ENCODE measurements at regions not wholly inside any gene's neighbourhood (a gene's known extent, or its start where the extent isn't known, plus 50 kb on each side); places are given as distances from the start of the nearest gene placed in this dataset.

- no peak for DNase-seq (ENCODE audit: low spot score)
These were observed 467.9 kb upstream of the AUTS2 start for GRCh38 chr7:69130396-69130795.

GRCh38 chr7:69134316-69134715, 464.0 kb upstream of the AUTS2 start:
- no peak for DNase-seq (ENCODE audit: low spot score)

DNA sequence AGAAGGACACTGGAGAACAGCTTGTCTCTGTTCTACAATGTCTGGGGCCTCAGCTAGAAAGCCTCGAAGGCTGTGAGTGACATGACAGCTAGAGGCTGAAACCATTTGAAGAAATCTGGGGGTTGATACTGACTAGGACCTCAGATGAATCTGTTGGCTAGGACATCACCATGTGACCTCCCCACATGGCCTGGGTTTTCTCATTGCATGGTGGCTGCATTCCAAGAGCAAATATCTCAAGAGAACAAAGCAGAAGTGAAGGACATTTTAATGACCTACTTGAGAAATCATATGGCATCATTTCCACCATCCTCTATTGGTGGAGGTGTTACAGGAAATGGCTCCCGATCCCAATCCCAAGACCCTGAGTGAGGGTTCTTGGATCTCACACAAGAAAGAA, 450.6 kb upstream of the AUTS2 start:
- no peak for DNase-seq (ENCODE audit: low spot score)

GRCh38 chr7:69149804-69150782, 448.2 kb upstream of the AUTS2 start:
- DNase-seq (ENCODE audit: low spot score): no peak

GRCh38 chr7:69162326-69162725, 435.9 kb upstream of the AUTS2 start:
- no peak for DNase-seq (ENCODE audit: low spot score)

- no peak for DNase-seq (ENCODE audit: low spot score)
These were observed 435.2 kb upstream of the AUTS2 start for GRCh38 chr7:69162931-69163670.

- no peak for DNase-seq (ENCODE audit: low spot score)
These were observed 431.2 kb upstream of the AUTS2 start for GRCh38 chr7:69166979-69167516.

DNA sequence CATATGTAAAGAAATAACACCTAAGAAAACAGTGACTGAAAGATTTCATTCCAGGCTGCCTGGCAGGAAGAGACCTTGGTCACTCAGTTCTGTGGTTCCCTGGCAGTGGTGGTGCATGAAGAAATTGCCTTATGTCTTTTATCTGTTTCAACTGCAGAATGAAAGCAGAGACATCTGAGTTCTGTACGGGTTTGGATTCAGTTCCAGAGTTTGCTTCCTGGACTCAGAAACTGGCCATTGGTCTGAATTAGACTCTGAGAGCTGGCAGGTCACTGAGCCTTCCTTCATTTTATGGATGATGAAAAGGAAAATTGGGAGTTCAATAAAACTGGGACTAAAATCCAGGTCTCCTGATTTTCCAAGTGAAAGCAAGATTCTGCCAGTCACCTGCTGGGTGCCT, 428.9 kb upstream of the AUTS2 start:
- no peak for DNase-seq (ENCODE audit: low spot score)

DNA sequence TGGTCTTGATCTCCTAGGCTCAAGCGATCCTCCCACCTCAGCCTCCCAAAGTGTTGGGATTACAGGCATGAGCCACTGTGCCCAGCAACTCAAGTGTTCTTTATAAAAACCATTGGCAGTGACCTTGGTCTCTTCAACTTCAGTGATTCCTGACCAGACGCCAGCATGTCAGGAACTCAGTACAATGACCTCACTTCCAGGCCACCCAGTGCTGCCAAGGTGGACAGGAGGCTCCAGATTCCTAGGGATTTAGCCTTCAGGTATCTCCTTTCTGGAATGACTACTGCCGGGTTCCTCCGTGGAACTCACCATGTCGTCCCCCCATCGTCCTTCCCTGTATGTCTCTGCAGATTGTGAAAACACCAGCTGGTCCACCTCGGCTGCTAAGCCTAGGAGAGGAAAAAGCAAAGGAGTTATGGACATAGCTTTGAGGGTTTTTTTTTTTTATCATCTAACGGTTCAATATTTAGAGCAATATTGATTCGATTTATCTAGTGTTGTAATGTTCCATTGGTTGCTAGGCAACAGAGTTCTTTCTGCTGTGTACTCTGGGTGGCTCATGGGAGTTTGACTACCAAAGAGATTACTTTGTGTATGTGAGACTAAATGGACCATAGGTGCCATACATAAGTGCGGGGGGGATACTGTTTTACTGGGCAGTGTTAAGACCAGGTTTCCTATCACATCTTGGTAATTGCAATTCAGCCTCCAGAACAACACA, 425.8 kb upstream of the AUTS2 start:
- no peak for DNase-seq (ENCODE audit: low spot score)

DNA sequence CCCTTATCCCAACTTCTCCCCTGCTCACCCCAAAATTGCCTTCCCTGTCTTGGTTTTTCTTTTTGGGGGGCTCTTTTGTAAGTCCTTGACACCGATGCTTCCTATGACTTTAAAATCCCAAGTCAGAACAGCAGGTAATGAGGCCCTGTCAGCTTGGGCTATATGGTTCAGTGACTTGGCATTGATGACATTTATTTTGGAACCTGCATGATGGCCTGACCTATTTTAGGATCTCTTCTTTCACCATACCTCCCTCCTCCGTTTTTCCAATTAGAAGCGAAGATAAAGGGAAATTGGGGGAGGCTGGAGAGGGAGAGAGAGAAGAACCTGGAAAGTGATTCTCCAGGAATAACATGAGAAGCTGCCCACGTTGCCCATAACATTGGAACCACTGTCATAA, 424.9 kb upstream of the AUTS2 start:
- no peak for DNase-seq (ENCODE audit: low spot score)

GRCh38 chr7:69173846-69174245, 424.4 kb upstream of the AUTS2 start:
- DNase-seq (ENCODE audit: low spot score): no peak

DNA sequence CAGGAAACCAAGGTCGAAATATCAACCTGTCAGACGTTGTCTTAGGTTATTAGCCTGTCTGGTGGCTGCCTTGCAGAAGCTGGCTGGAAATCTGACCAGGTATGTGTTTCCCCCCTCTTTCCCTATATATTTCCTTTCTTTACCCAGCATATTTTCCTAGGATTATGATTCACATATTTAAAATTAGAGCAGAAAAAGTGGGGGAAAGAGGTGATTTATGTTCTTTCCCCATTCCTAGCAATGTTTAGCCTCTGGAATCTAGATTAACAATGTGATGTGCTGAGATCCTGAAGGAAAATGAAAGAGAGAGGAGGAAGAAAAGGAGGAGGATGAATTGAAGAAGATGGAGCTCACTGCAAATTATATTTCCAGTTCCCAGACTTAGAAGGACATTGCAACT, 421.4 kb upstream of the AUTS2 start:
- DNase-seq (ENCODE audit: low spot score): no peak

GRCh38 chr7:69177461-69177861, 420.8 kb upstream of the AUTS2 start:
- no peak for DNase-seq (ENCODE audit: low spot score)

- DNase-seq (ENCODE audit: low spot score): no peak
These were observed 420.3 kb upstream of the AUTS2 start for GRCh38 chr7:69177941-69178494.

DNA sequence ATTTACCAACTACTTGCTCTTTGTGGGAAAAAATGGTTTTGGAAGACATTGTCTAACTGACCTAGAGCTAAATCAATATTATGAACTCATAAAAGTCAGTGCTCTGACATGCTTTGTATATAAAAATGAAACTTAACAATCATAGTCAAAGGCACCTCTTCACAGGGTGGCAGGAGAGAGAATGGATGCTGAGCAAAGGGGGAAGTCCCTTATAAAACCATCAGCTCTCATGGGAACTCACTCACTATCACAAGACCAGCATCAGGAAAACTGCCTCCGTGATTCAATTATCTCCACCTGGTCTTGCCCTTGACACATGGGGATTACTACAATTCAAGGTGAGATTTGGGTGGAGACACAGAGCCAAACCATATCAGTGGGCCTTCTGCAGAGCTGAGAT, 417.6 kb upstream of the AUTS2 start:
- no peak for DNase-seq (ENCODE audit: low spot score)

GRCh38 chr7:69182596-69183467, 415.4 kb upstream of the AUTS2 start:
- no peak for DNase-seq (ENCODE audit: low spot score)

- no peak for DNase-seq (ENCODE audit: low spot score)
These were observed 413.9 kb upstream of the AUTS2 start for GRCh38 chr7:69184339-69184738.

GRCh38 chr7:69185170-69185569, 413.1 kb upstream of the AUTS2 start:
- DNase-seq (ENCODE audit: low spot score): no peak

DNA sequence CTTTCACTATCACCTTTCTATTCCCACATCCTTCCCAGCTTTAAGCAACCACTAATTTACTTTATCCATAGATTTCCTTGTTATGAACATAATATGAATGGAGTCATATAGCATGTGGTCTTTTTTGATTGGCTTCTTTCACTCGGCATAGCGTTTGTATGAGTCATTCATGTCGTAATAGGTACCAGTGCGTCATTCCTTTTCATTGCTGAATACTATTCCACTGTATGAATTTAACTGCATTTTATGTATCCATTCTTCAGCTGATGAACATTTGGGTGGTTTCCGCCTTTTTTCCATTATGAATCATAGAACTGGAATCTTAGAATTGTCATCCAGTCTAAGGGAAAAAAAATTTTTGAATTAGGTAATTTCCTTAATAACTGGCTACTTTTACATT, 411.3 kb upstream of the AUTS2 start:
- no peak for DNase-seq (ENCODE audit: low spot score)

GRCh38 chr7:69187824-69188333, 410.4 kb upstream of the AUTS2 start:
- DNase-seq (ENCODE audit: low spot score): no peak

GRCh38 chr7:69189406-69189805, 408.9 kb upstream of the AUTS2 start:
- DNase-seq (ENCODE audit: low spot score): no peak

Data from hematopoietic multipotent progenitor cell treated with erythropoietin and hydrocortisone succinate and interleukin-3 and kit ligand, for 17 days (in vitro differentiated cells).